ENCODE measurements at regions not wholly inside any gene's neighbourhood (a gene's known extent, or its start where the extent isn't known, plus 50 kb on each side); places are given as distances from the start of the nearest gene placed in this dataset.
"Not testable (repeated sequence)": the region's sequence is repeated elsewhere in the genome, so short reads cannot be mapped to it uniquely, and the experiment has no call there.

- Histone ChIP-seq H3K36me3 (no peaks in the 10 kb centered on the region), H3K4me1 (peaks cover 2% of the 10 kb centered on the region), H3K27ac (no peak overlapping the region), H3K27me3 (ENCODE audit: low read depth) (no peaks in the 10 kb centered on the region), H3K9me3 (no peaks in the 10 kb centered on the region), H3K4me3 (no peak overlapping the region)
- intact Hi-C loops (cut with DNase I) = no loop called here
- DNase-seq = no peak
- no peak for ATAC-seq
- TF ChIP-seq, protein P1, sequence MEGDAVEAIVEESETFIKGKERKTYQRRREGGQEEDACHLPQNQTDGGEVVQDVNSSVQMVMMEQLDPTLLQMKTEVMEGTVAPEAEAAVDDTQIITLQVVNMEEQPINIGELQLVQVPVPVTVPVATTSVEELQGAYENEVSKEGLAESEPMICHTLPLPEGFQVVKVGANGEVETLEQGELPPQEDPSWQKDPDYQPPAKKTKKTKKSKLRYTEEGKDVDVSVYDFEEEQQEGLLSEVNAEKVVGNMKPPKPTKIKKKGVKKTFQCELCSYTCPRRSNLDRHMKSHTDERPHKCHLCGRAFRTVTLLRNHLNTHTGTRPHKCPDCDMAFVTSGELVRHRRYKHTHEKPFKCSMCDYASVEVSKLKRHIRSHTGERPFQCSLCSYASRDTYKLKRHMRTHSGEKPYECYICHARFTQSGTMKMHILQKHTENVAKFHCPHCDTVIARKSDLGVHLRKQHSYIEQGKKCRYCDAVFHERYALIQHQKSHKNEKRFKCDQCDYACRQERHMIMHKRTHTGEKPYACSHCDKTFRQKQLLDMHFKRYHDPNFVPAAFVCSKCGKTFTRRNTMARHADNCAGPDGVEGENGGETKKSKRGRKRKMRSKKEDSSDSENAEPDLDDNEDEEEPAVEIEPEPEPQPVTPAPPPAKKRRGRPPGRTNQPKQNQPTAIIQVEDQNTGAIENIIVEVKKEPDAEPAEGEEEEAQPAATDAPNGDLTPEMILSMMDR (IDR thresholded peaks at IDR 0.05) = no peak
Measured at GRCh38 chr4:53895137-53895536, 169.3 kb downstream of the CHIC2 start.

GRCh38 chr4:53890461-53890860 lies 173.9 kb downstream of the CHIC2 start:
- no peak overlapping the region for H3K4me3 ChIP-seq
- no peaks in the 10 kb centered on the region for H3K4me1 ChIP-seq
- TF ChIP-seq, protein P1 (IDR thresholded peaks at IDR 0.05) = no peak
- DNase-seq (no peak), ATAC-seq (no peak)
- intact Hi-C loops (cut with DNase I) = no loop called here
- no peaks in the 10 kb centered on the region for H3K36me3 ChIP-seq
- H3K9me3 ChIP-seq = no peaks in the 10 kb centered on the region
- H3K27me3 ChIP-seq (ENCODE audit: low read depth) = no peaks in the 10 kb centered on the region
- no peak overlapping the region for H3K27ac ChIP-seq

DNA sequence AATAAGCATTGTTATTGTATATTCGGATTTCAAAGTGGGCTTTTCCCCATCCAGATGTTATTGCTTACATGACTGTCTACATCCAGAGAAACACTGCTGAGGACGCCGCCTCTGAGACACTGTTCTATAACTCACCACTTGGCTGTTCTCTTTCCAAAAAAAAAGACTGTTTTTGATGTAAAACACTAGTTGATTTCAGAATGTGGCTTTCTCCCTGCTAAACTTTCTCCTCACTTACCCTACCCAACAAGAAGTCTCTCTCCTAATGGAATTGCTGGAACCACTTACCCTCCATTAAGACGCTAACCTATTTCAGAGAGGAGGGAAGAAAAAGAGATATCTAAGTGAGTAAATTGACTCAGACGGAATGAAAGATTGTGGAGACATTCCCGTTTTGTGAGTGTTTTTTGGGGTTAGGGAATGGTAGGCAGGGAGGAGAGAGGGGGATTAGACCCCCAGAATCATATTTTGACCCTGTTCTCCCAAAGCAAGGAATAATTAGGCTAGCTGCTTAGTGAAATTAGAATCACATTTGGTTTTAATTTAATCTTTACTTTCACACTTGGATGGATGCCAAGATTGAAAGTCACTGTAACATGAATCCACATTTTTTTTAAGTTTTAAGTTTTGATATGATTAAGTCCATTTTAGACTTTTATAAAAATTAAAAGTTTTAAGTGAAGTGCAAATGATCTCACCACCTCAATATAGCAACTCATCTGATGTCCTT lies 174.9 kb downstream of the CHIC2 start:
- ATAC-seq (no peak), DNase-seq (no peak)
- Histone ChIP-seq H3K9me3 (no peaks in the 10 kb centered on the region), H3K4me3 (no peak overlapping the region), H3K36me3 (no peaks in the 10 kb centered on the region), H3K27me3 (ENCODE audit: low read depth) (no peaks in the 10 kb centered on the region), H3K27ac (peak overlapping the region; percentile 9), H3K4me1 (no peaks in the 10 kb centered on the region)
- intact Hi-C loops (cut with DNase I) = no loop called here
- TF ChIP-seq, protein P1 (IDR thresholded peaks at IDR 0.05) = no peak

DNA sequence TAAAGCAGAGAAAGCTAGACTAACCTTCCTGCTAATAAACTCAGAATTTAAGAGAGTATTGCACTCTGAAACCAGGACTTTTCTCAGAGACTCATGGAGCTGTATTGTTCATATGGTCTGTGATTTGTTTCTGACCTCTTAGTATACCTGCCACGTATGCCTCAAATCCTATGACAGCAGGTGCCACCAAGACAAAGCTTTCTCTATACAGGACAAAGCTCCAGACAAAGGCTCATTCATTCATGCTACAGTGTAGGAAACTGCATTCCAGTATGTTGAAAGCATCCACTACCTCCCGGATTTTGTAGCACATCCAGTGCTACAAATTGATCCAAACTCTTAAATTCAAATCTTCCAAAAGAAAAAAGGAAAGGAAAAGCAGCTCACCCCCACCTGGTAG lies 178.3 kb downstream of the CHIC2 start:
- ATAC-seq = no peak
- no peaks in the 10 kb centered on the region for H3K36me3 ChIP-seq
- no peaks in the 10 kb centered on the region for H3K4me1 ChIP-seq
- TF ChIP-seq, protein P1 (IDR thresholded peaks at IDR 0.05) = no peak
- H3K27ac ChIP-seq = no peak overlapping the region
- H3K9me3 ChIP-seq = no peaks in the 10 kb centered on the region
- intact Hi-C loops (cut with DNase I) = no loop called here
- H3K27me3 ChIP-seq (ENCODE audit: low read depth) = no peaks in the 10 kb centered on the region
- DNase-seq = no peak
- H3K4me3 ChIP-seq = no peak overlapping the region

DNA sequence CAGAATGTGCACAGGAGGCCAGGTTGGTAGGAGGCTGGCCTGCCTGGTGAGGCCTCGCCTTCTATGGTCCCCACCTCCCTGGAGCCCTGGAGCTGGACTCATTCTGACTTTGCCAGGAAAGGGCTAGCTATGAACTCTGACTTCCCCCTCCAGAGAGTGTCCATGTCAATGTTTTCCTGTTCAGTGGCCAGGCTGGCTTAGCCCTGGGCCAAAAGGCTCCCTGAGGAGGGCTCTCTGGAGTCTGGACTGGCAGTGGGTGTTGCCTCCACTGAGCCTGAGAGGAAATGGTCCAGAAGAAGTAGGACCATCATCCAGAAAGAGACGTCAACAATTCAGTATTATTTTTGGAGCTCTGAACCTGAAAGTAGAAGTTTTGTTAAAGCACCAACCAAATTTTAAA lies 178.7 kb downstream of the CHIC2 start:
- intact Hi-C loops (cut with DNase I) = no loop called here
- no peak for ATAC-seq

DNA sequence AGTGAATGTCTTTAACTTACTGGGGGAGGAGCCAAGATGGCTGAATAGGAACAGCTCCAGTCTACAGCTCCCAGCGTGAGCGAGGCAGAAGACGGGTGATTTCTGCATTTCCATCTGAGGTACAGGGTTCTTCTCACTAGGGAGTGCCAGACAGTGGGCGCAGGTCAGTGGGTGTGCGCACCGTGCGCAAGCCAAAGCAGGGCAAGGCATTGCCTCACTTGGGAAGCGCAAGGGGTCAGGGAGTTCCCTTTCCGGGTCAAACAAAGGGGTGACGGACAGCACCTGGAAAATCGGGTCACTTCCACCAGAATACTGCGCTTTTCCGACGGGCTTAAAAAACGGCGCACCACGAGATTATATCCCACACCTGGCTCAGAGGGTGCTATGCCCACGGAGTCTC lies 187.3 kb downstream of the CHIC2 start:
- H3K4me1 ChIP-seq; H3K27ac ChIP-seq; H3K4me3 ChIP-seq; intact Hi-C loops (cut with DNase I); DNase-seq; H3K36me3 ChIP-seq; H3K9me3 ChIP-seq; H3K27me3 ChIP-seq (ENCODE audit: low read depth); ATAC-seq: not testable (repeated sequence)

More for the DNA sequence above, 178.7 kb downstream of the CHIC2 start:
- no peaks in the 10 kb centered on the region for H3K27me3 ChIP-seq (ENCODE audit: low read depth)
- H3K4me3 ChIP-seq = no peak overlapping the region
- H3K27ac ChIP-seq = no peak overlapping the region
- no peaks in the 10 kb centered on the region for H3K4me1 ChIP-seq
- H3K36me3 ChIP-seq = no peaks in the 10 kb centered on the region
- H3K9me3 ChIP-seq = no peaks in the 10 kb centered on the region
- no peak for DNase-seq
- TF ChIP-seq, protein P1 (IDR thresholded peaks at IDR 0.05) = no peak
